A549 (cell line): ENCODE measurements at regions not wholly inside any gene's neighbourhood (a gene's known extent, or its start where the extent isn't known, plus 50 kb on each side); places are given as distances from the start of the nearest gene placed in this dataset.
"Not testable (repeated sequence)": the region's sequence is repeated elsewhere in the genome, so short reads cannot be mapped to it uniquely, and the experiment has no call there.

ENCODE experiments used
- ATAC-seq, 2 experiments: fragments of 200-7000 bp in 1 of 2; fragments of >200 bp in 1 of 2; cut with Nextera tagmentation in 1 of 2; cut with Tn5 transposase in 1 of 2; 3 replicates each; pipeline versions ENCODE4 v1.8.0 to v1.9.1; 2018 to 2020; ENCODE audit warnings: mild to moderate bottlenecking in 1 of 2, moderate library complexity in 1 of 2
- CTCF ChIA-PET: fragments of 300-600 bp; sonication (Branson Sonifier 250); formaldehyde crosslinking; extraction: SDS; loops from one replicate; lab custom pipeline; 2021; ENCODE audit warnings: antibody characterized with exemption, inconsistent platforms; lab: Yijun Ruan, JAX
- POLR2A ChIA-PET: fragments of 350-600 bp; formaldehyde crosslinking; extraction: SDS; loops from one replicate; lab custom pipeline; 2021; ENCODE audit warnings: antibody characterized with exemption, inconsistent platforms; lab: Yijun Ruan, JAX
- DNase-seq, 2 experiments: peaks; one replicate each; pipeline versions ENCODE4 v3.0.0 to v3.0.0-alpha.2; 2011 to 2016; ENCODE audit warnings: low read depth in 1 of 2, low spot score in 1 of 2
- FAIRE-seq: peaks from 2 replicates; lab custom pipeline; 2011; peaks lifted over from hg19 to GRCh38; lab: Jason Lieb, UNC
- H3K27ac ChIP-seq, 2 experiments: fragments of >200 bp; sonication (Bioruptor Twin); formaldehyde crosslinking; 3 replicates each; pipeline ENCODE4 v1.5.1; 2016 to 2017
- H3K4me1 ChIP-seq: fragments of >200 bp; sonication (Bioruptor Twin); formaldehyde crosslinking; 3 replicates; pipeline ENCODE4 v1.6.1; 2016
- H3K4me2 ChIP-seq: fragments of >200 bp; sonication (Bioruptor Twin); formaldehyde crosslinking; 3 replicates; pipeline ENCODE4 v1.6.1; 2016
- H3K4me3 ChIP-seq: fragments of >200 bp; sonication (Bioruptor Twin); formaldehyde crosslinking; 3 replicates; pipeline ENCODE4 v1.5.1; 2016
- H3K9me3 ChIP-seq: fragments of >200 bp; sonication (Bioruptor Twin); formaldehyde crosslinking; 3 replicates; pipeline ENCODE4 v1.6.1; 2016
- CHD4 ChIP-seq: fragments of 200-600 bp; sonication (generic); IDR thresholded peaks from 2 replicates; pipeline ENCODE4 v1.6.1; 2016; ENCODE audit warnings: antibody characterized with exemption, mild to moderate bottlenecking, borderline replicate concordance
- EHMT2 ChIP-seq: fragments of 200-600 bp; sonication (generic); IDR thresholded peaks from 2 replicates; pipeline ENCODE4 v1.6.1; 2016; ENCODE audit warnings: antibody characterized with exemption, low read depth, mild to moderate bottlenecking, moderate library complexity
- EP300 ChIP-seq, 2 experiments: fragments of >200 bp; sonication (Bioruptor Twin); formaldehyde crosslinking; IDR thresholded peaks; 2 replicates in 1 of 2; 3 replicates in 1 of 2; pipeline ENCODE4 v1.6.1; 2016 to 2017
- FOSB ChIP-seq: fragments of 250-450 bp; sonication (Bioruptor Pico); IDR thresholded peaks from 2 replicates; pipeline ENCODE4 v1.5.0; 2020; ENCODE audit warnings: mild to moderate bottlenecking, moderate library complexity
- FOSL2 ChIP-seq, 2 experiments: fragments of 450-650 bp in 1 of 2; fragments of >200 bp in 1 of 2; sonication (Bioruptor Twin) in 1 of 2; formaldehyde crosslinking; IDR thresholded peaks; 2 replicates each; pipeline versions ENCODE4 v1.5.0 to v1.6.1; 2016 to 2020; ENCODE audit warnings: mild to moderate bottlenecking in 1 of 2, moderate library complexity in 1 of 2
- HDAC2 ChIP-seq: fragments of 200-600 bp; sonication (generic); IDR thresholded peaks from 2 replicates; pipeline ENCODE4 v1.6.1; 2016
- HOXA7 ChIP-seq: fragments of 250-450 bp; sonication (Bioruptor Pico); IDR thresholded peaks from 2 replicates; pipeline ENCODE4 v1.5.0; 2020; ENCODE audit warnings: mild to moderate bottlenecking, moderate library complexity
- JUN ChIP-seq, 2 experiments: fragments of >200 bp; sonication (Bioruptor Twin); formaldehyde crosslinking; IDR thresholded peaks; 2 replicates in 1 of 2; 3 replicates in 1 of 2; pipeline ENCODE4 v1.6.1; 2016 to 2017
- MAFK ChIP-seq: fragments of 450-650 bp; IDR thresholded peaks from 2 replicates; pipeline ENCODE4 v1.6.1; 2014; ENCODE audit not compliant: partially characterized antibody
- PHF8 ChIP-seq: fragments of 200-600 bp; sonication (generic); IDR thresholded peaks from 2 replicates; pipeline ENCODE4 v1.6.1; 2016; ENCODE audit warnings: low read depth, mild to moderate bottlenecking, antibody characterized with exemption, moderate library complexity, borderline replicate concordance
- RARB ChIP-seq: fragments of 250-450 bp; sonication (Bioruptor Pico); IDR thresholded peaks from 2 replicates; pipeline ENCODE4 v1.8.0; 2021; ENCODE audit warnings: mild to moderate bottlenecking, moderate library complexity
- RCOR1 ChIP-seq: fragments of 150-350 bp; IDR thresholded peaks from 2 replicates; pipeline ENCODE4 v1.6.1; 2014; ENCODE audit warnings: antibody characterized with exemption, low read length, low read depth
- TFCP2L1 ChIP-seq: fragments of 250-450 bp; sonication (Bioruptor Pico); IDR thresholded peaks from 2 replicates; pipeline ENCODE4 v1.5.0; 2021; ENCODE audit warnings: mild to moderate bottlenecking
- ZC3H11A ChIP-seq: fragments of 450-650 bp; IDR thresholded peaks from 2 replicates; pipeline ENCODE4 v1.6.1; 2014; ENCODE audit warnings: antibody characterized with exemption, mild to moderate bottlenecking
- WGBS: methylation state at CpG from one replicate; pipeline ENCODE4 v1.1.6; 2017; ENCODE audit errors: missing lambda C conversion rate; 5-methylcytosine and 5-hydroxymethylcytosine counted together
- TF ChIP-seq, protein P1 (sequence below): fragments of 450-650 bp; IDR thresholded peaks from 2 replicates; pipeline ENCODE4 v1.6.1; 2014; ENCODE audit warnings: antibody characterized with exemption
- TF ChIP-seq, protein P2 (sequence below): fragments of 250-450 bp; sonication (Bioruptor Pico); IDR thresholded peaks from 2 replicates; pipeline ENCODE4 v1.5.0; 2021; ENCODE audit warnings: mild to moderate bottlenecking, moderate library complexity, borderline replicate concordance
- TF ChIP-seq, protein P3 (sequence below): IDR thresholded peaks from 2 replicates; pipeline ENCODE4 v1.6.1; 2012

DNA sequence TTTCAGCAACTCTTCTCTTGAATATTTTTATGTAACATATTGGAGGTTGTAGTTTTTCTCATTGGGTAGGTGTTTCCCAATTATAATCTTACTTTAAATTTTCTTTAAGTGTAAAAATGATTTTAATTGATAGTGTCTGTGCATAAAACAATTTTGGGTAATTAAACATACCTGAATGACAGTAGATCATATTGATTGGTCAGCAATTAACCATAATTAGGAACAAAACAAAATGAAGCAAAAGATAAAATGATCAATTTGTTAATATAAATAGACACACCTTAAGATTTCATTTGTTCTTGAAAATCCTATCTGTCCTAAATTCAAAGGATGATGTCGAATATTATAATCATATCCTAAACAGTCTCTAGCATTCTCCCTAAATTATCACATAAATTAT lies 468.3 kb downstream of the PDZRN4 start:
- 0% methylated on average over 1 of the region's 1 CpG for WGBS
- ATAC-seq (no peak), FAIRE-seq (peak; percentile 70), DNase-seq (no peak)
- ChIA-PET CTCF (no interaction called here), POLR2A (no interaction called here)
- no peaks in the 10 kb centered on the region for H3K4me1 ChIP-seq
- H3K4me3 ChIP-seq = no peak overlapping the region
- no peak overlapping the region for H3K4me2 ChIP-seq
- TF ChIP-seq JUN (IDR thresholded peaks at IDR 0.05) = no peak
- no peak for TF ChIP-seq RCOR1
- peak; percentile 49 for TF ChIP-seq MAFK
- no peak for TF ChIP-seq EP300 (IDR thresholded peaks at IDR 0.05)
- no peak for TF ChIP-seq HOXA7
- H3K27ac ChIP-seq = no peak overlapping the region
- no peaks in the 10 kb centered on the region for H3K9me3 ChIP-seq

GRCh38 chr12:41653386-41654326 lies 465.5 kb downstream of the PDZRN4 start:
- Histone ChIP-seq H3K4me3 (no peak overlapping the region), H3K4me2 (no peak overlapping the region), H3K27ac (no peak overlapping the region), H3K9me3 (no peaks in the 10 kb centered on the region), H3K4me1 (no peaks in the 10 kb centered on the region)
- TF ChIP-seq, protein P1, sequence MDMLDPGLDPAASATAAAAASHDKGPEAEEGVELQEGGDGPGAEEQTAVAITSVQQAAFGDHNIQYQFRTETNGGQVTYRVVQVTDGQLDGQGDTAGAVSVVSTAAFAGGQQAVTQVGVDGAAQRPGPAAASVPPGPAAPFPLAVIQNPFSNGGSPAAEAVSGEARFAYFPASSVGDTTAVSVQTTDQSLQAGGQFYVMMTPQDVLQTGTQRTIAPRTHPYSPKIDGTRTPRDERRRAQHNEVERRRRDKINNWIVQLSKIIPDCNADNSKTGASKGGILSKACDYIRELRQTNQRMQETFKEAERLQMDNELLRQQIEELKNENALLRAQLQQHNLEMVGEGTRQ = no peak
- TF ChIP-seq PHF8 = no peak
- TF ChIP-seq, protein P2, sequence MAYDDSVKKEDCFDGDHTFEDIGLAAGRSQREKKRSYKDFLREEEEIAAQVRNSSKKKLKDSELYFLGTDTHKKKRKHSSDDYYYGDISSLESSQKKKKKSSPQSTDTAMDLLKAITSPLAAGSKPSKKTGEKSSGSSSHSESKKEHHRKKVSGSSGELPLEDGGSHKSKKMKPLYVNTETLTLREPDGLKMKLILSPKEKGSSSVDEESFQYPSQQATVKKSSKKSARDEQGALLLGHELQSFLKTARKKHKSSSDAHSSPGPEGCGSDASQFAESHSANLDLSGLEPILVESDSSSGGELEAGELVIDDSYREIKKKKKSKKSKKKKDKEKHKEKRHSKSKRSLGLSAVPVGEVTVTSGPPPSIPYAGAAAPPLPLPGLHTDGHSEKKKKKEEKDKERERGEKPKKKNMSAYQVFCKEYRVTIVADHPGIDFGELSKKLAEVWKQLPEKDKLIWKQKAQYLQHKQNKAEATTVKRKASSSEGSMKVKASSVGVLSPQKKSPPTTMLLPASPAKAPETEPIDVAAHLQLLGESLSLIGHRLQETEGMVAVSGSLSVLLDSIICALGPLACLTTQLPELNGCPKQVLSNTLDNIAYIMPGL = no peak
- ChIA-PET POLR2A (no interaction called here), CTCF (no interaction called here)
- no peak for ATAC-seq
- DNase-seq = no peak
- 22% methylated on average over 7 of the region's 7 CpGs for WGBS
- FAIRE-seq = no peak

GRCh38 chr12:41652981-41653380 lies 464.9 kb downstream of the PDZRN4 start:
- TF ChIP-seq EP300 (IDR thresholded peaks at IDR 0.05) (no peak), CHD4 (no peak), RARB (CRISPR knock-in tag) (no peak), EHMT2 (no peak), JUN (IDR thresholded peaks at IDR 0.05) (no peak), TFCP2L1 (CRISPR knock-in tag) (no peak), HDAC2 (no peak), ZC3H11A (no peak), FOSB (CRISPR knock-in tag) (no peak)
- TF ChIP-seq, protein P3, sequence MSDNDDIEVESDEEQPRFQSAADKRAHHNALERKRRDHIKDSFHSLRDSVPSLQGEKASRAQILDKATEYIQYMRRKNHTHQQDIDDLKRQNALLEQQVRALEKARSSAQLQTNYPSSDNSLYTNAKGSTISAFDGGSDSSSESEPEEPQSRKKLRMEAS = no peak
- TF ChIP-seq, all 56 proteins: peak for 0
- DNase-seq = no peak
- no peak for FAIRE-seq
- CTCF ChIA-PET = no interaction called here
- 48% methylated on average over 8 of the region's 8 CpGs for WGBS
- ATAC-seq = no peak
- H3K9me3 ChIP-seq = no peaks in the 10 kb centered on the region
- H3K4me3 ChIP-seq = no peak overlapping the region
- H3K4me1 ChIP-seq = no peaks in the 10 kb centered on the region
- POLR2A ChIA-PET = no interaction called here
- H3K4me2 ChIP-seq = peak overlapping the region; percentile 28; the same call in 1 of the 3 replicates
- H3K27ac ChIP-seq = no peak overlapping the region

DNA sequence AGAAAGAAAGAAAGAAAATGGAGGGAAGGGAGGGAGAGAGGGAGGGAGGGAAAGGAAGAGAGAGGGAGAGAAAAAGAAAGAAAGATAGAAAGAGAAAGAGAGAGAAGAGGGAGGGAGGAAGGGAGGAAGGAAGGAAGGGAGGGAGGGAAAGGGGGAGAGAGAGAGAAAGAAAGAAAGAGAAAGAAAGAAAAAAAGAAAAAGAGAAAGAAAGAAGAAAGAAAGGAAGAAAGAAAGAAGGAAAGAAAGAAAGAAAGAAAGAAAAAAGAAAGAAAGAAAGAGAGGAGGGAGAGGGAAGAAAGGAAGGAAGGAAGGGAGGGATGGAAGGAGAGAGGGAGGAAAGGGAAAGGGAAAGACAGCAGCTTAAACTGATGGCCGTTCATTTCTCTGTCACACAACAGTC lies 457.5 kb downstream of the PDZRN4 start:
- CTCF ChIA-PET = no interaction called here
- 50% methylated on average over 1 of the region's 1 CpG for WGBS

DNA sequence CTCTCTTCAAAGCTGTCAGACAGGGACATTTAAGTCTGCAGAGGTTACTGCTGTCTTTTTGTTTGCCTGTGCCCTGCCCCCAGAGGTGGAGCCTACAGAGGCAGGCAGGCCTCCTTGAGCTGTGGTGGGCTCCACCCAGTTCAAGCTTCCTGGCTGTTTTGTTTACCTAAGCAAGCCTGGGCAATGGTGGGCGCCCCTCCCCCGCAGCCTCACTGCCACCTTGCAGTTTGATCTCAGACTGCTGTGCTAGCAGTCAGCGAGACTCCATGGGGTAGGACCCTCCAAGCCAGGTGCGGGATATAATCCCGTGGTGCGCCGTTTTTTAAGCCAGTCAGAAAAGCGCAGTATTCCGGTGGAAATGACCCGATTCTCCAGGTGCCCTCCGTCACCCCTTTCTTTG lies 454.7 kb downstream of the PDZRN4 start:
- H3K4me1 ChIP-seq, ATAC-seq, H3K9me3 ChIP-seq, H3K27ac ChIP-seq, CTCF ChIA-PET, POLR2A ChIA-PET, H3K4me3 ChIP-seq, DNase-seq, FAIRE-seq, H3K4me2 ChIP-seq: not testable (repeated sequence)
- 72% methylated on average over 9 of the region's 11 CpGs for WGBS

More for the DNA sequence above, 457.5 kb downstream of the PDZRN4 start:
- no peaks in the 10 kb centered on the region for H3K4me1 ChIP-seq
- FAIRE-seq (no peak), DNase-seq (no peak), ATAC-seq (no peak)
- H3K9me3 ChIP-seq = no peaks in the 10 kb centered on the region
- H3K4me2 ChIP-seq = no peak overlapping the region
- POLR2A ChIA-PET = no interaction called here
- TF ChIP-seq FOSL2 (IDR thresholded peaks at IDR 0.05) (no peak), FOSL2 (CRISPR knock-in tag; IDR thresholded peaks at IDR 0.05) (no peak), CHD4 (no peak)
- H3K27ac ChIP-seq = no peak overlapping the region
- H3K4me3 ChIP-seq = no peak overlapping the region
